ENCODE measurements at regions not wholly inside any gene's neighbourhood (a gene's known extent, or its start where the extent isn't known, plus 50 kb on each side); places are given as distances from the start of the nearest gene placed in this dataset.
"Not testable (repeated sequence)": the region's sequence is repeated elsewhere in the genome, so short reads cannot be mapped to it uniquely, and the experiment has no call there.

DNA sequence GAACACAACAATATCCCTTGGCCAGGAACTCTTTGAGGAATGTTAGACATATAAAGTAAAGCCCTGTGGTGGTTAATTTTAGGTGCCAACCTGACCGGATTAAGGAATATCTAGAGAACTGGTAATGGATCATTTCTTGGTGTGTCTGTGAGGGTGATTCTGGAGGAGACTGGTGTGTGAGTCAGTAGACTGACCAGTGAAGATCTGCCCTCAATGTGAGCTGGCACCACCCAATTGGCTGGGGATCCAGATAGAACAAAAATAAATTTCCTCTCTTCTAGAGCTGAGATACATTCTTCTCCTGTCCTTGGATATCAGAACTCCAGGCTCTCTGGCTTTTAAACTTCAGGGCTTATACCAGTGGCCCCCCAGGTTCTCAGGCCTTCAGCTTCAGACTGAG, 56.2 kb upstream of the TNPO1 start:
- DNase-seq (ENCODE audit: low read depth in 2 of 2) = no peak

DNA sequence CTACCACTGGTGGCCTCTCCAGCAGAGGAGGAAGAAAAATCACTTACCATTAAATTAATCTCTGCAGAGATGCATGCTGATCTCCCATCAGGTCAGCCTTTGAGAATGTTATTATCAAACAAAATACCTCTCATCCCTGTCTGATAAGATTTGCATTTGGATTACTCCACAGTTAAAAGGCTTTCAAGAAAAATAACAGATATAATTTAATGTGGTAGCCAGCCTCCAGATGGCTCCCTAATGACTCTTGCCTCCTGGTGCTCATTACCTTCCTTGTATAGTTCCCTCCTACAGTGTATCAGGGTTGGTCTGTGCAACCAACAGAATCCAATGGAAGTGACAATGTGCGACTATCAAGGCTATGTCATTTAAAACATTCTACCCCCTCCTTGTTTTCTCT, 63.6 kb upstream of the TNPO1 start:
- DNase-seq (ENCODE audit: low read depth in 2 of 2) = peak in 1 of 2 donors; percentile 1

- no peak for DNase-seq (ENCODE audit: low read depth in 2 of 2)
These were observed 67.0 kb upstream of the TNPO1 start for GRCh38 chr5:72749362-72749997.

- DNase-seq (ENCODE audit: low read depth in 2 of 2) = no peak
These were observed 68.6 kb upstream of the TNPO1 start for GRCh38 chr5:72747826-72748225.

DNA sequence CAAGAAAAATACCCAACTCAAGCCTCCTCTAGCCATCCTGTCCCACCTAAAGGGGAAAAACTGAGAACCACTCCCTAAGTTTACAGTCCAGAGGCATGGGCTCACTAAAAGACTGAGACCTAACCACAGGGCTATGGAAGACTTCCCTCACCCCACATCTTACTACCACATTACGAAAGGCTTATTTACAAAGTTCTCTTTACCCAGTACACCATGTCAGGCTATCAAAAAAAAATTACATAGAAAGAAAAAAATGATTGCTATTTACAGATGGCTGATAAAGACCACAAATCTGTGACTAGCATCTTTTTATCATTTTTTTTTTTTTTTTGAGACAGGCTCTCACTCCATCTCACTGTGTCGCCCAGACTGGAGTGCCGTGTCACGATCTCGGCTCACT, 69.7 kb upstream of the TNPO1 start:
- no peak for DNase-seq (ENCODE audit: low read depth in 2 of 2)

DNA sequence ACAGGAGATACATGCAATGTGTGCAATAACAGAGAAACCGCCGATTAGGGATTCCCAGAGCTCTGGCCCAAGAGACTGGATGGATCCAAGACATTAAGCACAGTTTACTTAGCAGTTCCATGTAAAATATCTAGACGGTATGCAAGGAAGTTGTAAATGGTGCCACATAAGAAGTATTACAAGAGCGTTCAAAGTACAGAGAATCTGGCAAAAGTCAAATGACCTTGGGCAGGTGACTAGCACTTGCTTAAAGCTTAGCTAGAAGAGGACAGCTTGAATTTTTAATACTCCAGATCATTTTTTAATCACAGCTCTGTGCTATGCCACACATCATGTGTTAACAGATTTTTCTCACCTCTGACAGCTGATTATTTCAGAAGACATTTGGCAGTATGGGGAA, 72.3 kb upstream of the TNPO1 start:
- DNase-seq (ENCODE audit: low read depth in 2 of 2) = no peak

GRCh38 chr5:72741805-72742204, 74.7 kb upstream of the TNPO1 start:
- no peak for DNase-seq (ENCODE audit: low read depth in 2 of 2)

- no peak for DNase-seq (ENCODE audit: low read depth in 2 of 2)
These were observed 82.7 kb upstream of the TNPO1 start for GRCh38 chr5:72733810-72734209.

- DNase-seq (ENCODE audit: low read depth in 2 of 2) = no peak
These were observed 92.9 kb upstream of the TNPO1 start for GRCh38 chr5:72723581-72723980.

GRCh38 chr5:72722792-72723452, 93.5 kb upstream of the TNPO1 start:
- DNase-seq (ENCODE audit: low read depth in 2 of 2) = no peak

- no peak for DNase-seq (ENCODE audit: low read depth in 2 of 2)
These were observed 94.6 kb upstream of the TNPO1 start for GRCh38 chr5:72721844-72722243.

DNA sequence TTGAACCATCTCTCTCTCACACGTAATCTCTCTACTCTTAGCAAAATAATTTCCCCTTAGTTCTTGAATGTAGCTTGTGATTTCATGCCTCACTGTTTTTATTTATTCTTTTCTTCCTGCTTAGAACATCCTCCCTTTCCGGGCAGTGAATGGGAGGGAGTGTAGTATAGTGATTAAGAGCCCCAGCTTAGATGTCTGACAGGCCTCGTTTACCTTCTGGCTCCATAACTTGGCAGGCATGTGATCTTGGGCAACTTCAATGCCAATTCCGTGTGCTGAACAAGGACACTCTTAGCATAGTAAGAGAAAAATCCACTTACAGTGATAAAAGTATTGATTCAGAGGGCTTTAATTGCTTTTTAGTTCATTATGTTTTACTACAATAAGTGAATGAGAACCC, 96.3 kb upstream of the TNPO1 start:
- DNase-seq (ENCODE audit: low read depth in 2 of 2) = no peak

DNA sequence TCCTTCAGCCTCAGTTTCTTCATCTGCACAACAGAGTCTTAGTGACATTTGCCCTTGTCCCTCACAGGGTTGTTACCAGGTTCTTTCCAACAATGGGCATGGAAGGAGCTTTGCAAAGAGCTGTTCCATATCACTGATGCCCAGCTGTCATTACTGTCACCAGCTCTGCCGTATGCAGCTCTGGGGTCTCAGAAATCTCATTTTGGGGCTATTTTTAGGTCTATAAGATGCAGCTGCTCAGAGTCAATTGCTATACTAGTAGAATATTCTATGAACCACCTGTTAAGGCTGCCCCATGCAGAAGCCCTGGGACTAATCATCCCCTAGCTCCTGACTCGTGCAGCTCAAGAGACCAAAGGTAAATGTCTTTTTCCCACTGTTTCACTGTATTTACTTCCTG, 105.1 kb upstream of the TNPO1 start:
- DNase-seq (ENCODE audit: low read depth in 2 of 2) = no peak

DNA sequence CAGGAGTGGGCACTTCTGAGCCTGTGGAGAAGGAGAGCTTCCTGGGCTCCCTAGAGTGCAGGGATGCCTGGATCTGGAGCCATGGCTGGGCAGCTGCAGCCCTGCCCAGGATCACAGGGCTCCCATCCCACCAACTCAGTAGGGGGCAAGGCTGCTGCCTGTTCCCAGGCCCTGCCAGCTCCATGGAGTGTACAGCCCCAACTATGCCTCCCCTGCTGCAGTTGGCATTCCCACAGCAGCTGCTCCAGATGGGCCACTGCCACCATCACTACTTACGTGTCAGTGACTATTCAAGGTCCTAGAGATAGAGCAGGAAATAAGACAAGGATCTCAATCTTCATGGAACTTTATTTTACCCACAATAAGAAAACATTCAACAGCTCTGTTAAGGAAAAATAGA, 107.1 kb upstream of the TNPO1 start:
- DNase-seq (ENCODE audit: low read depth in 2 of 2) = no peak

- no peak for DNase-seq (ENCODE audit: low read depth in 2 of 2)
These were observed 111.3 kb upstream of the TNPO1 start for GRCh38 chr5:72705178-72705577.

- no peak for DNase-seq (ENCODE audit: low read depth in 2 of 2)
These were observed 112.6 kb upstream of the TNPO1 start for GRCh38 chr5:72703876-72704275.

DNA sequence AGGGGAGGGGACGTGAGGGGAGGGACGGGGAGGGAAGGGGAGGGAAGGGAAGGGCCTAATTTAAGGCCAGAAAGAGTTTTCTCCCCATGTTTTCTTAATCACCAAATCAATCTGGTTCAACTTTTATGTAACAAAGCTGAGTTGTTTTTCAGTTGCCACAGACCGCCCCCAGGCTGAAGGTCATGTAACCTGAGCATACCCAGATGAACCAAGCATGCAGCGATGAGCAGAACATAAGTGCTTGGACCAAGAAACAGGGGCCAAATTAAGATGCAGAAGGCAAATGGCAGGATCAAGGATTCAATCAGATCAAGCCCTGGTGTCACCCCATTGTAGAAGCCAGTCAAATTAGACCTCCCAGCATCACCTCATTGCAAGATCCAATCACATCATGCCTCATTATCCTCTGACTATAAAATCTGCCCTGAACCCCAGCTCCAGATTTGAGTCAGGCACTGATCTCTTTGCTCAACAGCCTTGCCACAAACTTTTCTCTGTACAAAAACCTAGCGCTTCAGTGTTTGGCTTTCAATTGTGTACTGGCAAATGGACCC, 113.5 kb upstream of the TNPO1 start:
- DNase-seq (ENCODE audit: low read depth in 2 of 2) = no peak

GRCh38 chr5:72702105-72702504, 114.4 kb upstream of the TNPO1 start:
- not testable (repeated sequence) for DNase-seq (ENCODE audit: low read depth in 2 of 2)

DNA sequence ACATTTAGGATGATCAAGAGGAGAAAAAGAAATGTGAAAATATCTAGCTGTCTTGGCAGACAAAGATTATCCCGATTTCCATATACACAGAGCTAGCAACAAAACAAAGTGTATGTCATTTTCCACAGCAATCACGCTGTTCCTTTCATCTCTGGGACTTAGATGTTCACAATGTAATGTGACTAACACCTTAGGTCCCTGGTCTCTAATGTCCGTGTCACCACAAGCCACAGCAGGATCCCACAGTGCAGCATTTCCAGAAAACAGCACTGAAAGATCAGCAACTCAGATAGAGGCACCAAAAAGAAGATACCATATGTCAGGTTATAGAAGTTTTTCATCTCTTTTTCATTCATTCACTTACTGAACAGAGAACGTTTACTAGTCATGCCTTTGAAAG, 118.0 kb upstream of the TNPO1 start:
- no peak for DNase-seq (ENCODE audit: low read depth in 2 of 2)

- no peak for DNase-seq (ENCODE audit: low read depth in 2 of 2)
These were observed 118.8 kb upstream of the TNPO1 start for GRCh38 chr5:72697622-72698021.

DNA sequence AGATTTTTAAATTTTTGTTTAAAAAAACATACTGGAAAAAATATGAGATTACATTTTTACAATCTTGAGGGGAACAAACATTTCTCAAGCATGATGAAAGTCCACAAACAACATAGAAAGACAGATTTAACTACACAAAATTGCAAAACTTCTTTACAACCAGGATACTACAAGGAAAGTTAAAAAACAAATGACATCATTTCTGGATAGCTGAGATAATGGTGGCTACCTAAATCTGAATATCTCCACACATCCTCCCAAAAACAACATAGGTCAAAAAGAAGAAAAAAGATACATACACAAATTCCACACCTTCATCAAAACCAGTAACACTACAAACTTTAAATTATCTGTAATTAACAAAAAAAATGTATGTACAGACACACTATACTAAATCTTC, 120.8 kb upstream of the TNPO1 start:
- DNase-seq (ENCODE audit: low read depth in 2 of 2) = no peak

- no peak for DNase-seq (ENCODE audit: low read depth in 2 of 2)
These were observed 121.6 kb upstream of the TNPO1 start for GRCh38 chr5:72694856-72695255.

GRCh38 chr5:72693546-72694205, 122.8 kb upstream of the TNPO1 start:
- DNase-seq (ENCODE audit: low read depth in 2 of 2) = no peak
